ENCODE measurements at regions not wholly inside any gene's neighbourhood (a gene's known extent, or its start where the extent isn't known, plus 50 kb on each side); places are given as distances from the start of the nearest gene placed in this dataset.
A peak's percentile ranks its signal among the peaks of the same experiment; 100 is the strongest.

DNA sequence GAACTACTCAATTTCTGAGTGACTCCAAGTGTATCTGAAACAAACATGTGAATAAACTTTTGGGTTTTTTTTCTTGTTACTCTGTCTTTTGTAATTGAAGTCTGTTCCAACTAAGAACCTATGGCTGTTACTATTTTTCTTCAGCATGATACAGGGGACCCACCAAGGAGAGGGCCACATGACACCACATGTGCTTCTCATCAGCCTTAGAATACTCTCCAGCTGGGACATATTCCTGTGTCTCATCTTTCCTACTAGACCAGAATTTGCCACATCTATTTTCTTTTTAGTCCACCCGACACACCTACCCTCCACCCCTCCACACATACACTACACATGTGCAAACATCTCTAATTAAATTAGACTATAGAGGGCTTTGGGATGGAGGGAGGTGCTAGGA lies 191.7 kb upstream of the NDUFV2 start:
- Histone ChIP-seq H3K9ac (ENCODE audit: low read length) (peak overlapping the region; percentile 36), H3K4me2 (replicated peaks; ENCODE audit: low read depth, low read length, poor library complexity, severe bottlenecking) (peak overlapping the region; percentile 62), H3K79me2 (ENCODE audit: control insufficient read depth, insufficient read depth, low read length) (no peaks in the 10 kb centered on the region), H3K9me3 (ENCODE audit: control extremely low read depth in 1 of 3, control insufficient read depth in 2 of 3, insufficient read depth in 1 of 3, low read length in 2 of 3) (peaks cover 1 to 18% (median 16%) of the 10 kb centered on the region in 3 donors), H3K4me1 (ENCODE audit: control insufficient read depth in 2 of 2, insufficient read depth in 2 of 2, low read length in 2 of 2) (peaks cover 50 to 51% of the 10 kb centered on the region in 2 donors), H3K27ac (ENCODE audit: low read length in 2 of 2) (peak overlapping the region; percentile 96 to 98), H4K20me1 (ENCODE audit: control insufficient read depth, insufficient read depth, low read length, poor library complexity, severe bottlenecking) (no peaks in the 10 kb centered on the region), H3K36me3 (replicated peaks in 1 of 2; ENCODE audit: control extremely low read depth in 1 of 2, control insufficient read depth in 1 of 2, extremely low read depth in 1 of 2, insufficient read depth in 2 of 2, low read length in 1 of 2) (no peaks in the 10 kb centered on the region), H3K27me3 (replicated peaks in 1 of 4; ENCODE audit: control extremely low read depth in 1 of 4, control insufficient read depth in 3 of 4, insufficient read depth in 4 of 4, low read length in 3 of 4) (no peaks in the 10 kb centered on the region), H2AFZ (ENCODE audit: insufficient read depth, low read depth, low read length, poor library complexity, severe bottlenecking) (peak overlapping the region; percentile 47), H3K4me3 (ENCODE audit: control extremely low read depth in 1 of 5, extremely low read depth in 1 of 5, insufficient read depth in 1 of 5, low read depth in 2 of 5, low read length in 4 of 5) (peak overlapping the region in 1 of 5 experiments; percentile 48)
- CTCF ChIA-PET = interaction anchor here (1.6 to 2.0 kb wide), 2 partner anchors 10 to 71 kb away, joined by 4 to 6 read pairs; no protein-coding TSS in a partner anchor
- no peak for ATAC-seq (ENCODE audit: low read depth)
- POLR2A ChIA-PET = interaction anchor here (1.0 kb wide), 1 partner anchor 41 kb away, joined by 7 read pairs; no protein-coding TSS in a partner anchor
- peak overlapping the region; percentile 53 for H3K4me3 Mint-ChIP-seq
- DNase-seq = peak; percentile 26
- H3K9me3 Mint-ChIP-seq (ENCODE audit: insufficient read depth) = peaks cover 13% of the 10 kb centered on the region
- H3K27ac Mint-ChIP-seq = peak overlapping the region; percentile 99
- intact Hi-C loops (cut with micrococcal nuclease) = no loop called here
- peaks cover 60% of the 10 kb centered on the region for H3K4me1 Mint-ChIP-seq
- WGBS (ENCODE audit: insufficient coverage) = 100% methylated on average over 1 of the region's 1 CpG
- no peaks in the 10 kb centered on the region for H3K27me3 Mint-ChIP-seq
- TF ChIP-seq, protein P1, sequence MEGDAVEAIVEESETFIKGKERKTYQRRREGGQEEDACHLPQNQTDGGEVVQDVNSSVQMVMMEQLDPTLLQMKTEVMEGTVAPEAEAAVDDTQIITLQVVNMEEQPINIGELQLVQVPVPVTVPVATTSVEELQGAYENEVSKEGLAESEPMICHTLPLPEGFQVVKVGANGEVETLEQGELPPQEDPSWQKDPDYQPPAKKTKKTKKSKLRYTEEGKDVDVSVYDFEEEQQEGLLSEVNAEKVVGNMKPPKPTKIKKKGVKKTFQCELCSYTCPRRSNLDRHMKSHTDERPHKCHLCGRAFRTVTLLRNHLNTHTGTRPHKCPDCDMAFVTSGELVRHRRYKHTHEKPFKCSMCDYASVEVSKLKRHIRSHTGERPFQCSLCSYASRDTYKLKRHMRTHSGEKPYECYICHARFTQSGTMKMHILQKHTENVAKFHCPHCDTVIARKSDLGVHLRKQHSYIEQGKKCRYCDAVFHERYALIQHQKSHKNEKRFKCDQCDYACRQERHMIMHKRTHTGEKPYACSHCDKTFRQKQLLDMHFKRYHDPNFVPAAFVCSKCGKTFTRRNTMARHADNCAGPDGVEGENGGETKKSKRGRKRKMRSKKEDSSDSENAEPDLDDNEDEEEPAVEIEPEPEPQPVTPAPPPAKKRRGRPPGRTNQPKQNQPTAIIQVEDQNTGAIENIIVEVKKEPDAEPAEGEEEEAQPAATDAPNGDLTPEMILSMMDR (IDR thresholded peaks at IDR 0.05) = no peak
- no peak for TF ChIP-seq EZH2 (IDR thresholded peaks at IDR 0.05; ENCODE audit: borderline replicate concordance, insufficient read depth, low read depth, low read length, poor library complexity, severe bottlenecking)
